A673 (cell line): ENCODE measurements at regions not wholly inside any gene's neighbourhood (a gene's known extent, or its start where the extent isn't known, plus 50 kb on each side); places are given as distances from the start of the nearest gene placed in this dataset.

ENCODE experiments used
- BruUV-seq: library from RNA; stranded (reverse); fragments of 400-500 nt; replicated peaks from 2 replicates; lab custom pipeline; 2021; lab: Mats Ljungman, UMichigan
- CTCF ChIA-PET: fragments of 300-600 bp; sonication (Branson Sonifier 250); formaldehyde crosslinking; loops from one replicate; lab custom pipeline; 2022; ENCODE audit warnings: antibody characterized with exemption; lab: Charles Lee
- POLR2A ChIA-PET: fragments of 300-600 bp; sonication (Branson Sonifier 250); formaldehyde crosslinking; loops from one replicate; lab custom pipeline; 2022; ENCODE audit warnings: antibody characterized with exemption; ENCODE audit not compliant: low non-redundant PET; lab: Charles Lee
- DNase-seq: peaks from one replicate; pipeline ENCODE4 v3.0.0-alpha.2; 2015; ENCODE audit warnings: low spot score
- H3K27ac ChIP-seq: fragments of 200-600 bp; sonication (generic); 2 replicates; pipeline ENCODE4 v1.5.1; 2016; ENCODE audit warnings: mixed run types, low read depth, mild to moderate bottlenecking, mixed read lengths, antibody characterized with exemption, low read length; ENCODE audit not compliant: poor library complexity, severe bottlenecking
- H3K27me3 ChIP-seq: fragments of 200-600 bp; sonication (generic); replicated peaks from 2 replicates; pipeline ENCODE4 v1.6.1; 2017; ENCODE audit warnings: mixed run types, low read depth, mild to moderate bottlenecking, mixed read lengths, antibody characterized with exemption, low read length; ENCODE audit not compliant: insufficient read depth, poor library complexity
- H3K36me3 ChIP-seq: fragments of 200-600 bp; sonication (generic); 2 replicates; pipeline ENCODE4 v1.6.1; 2016; ENCODE audit warnings: mixed run types, mild to moderate bottlenecking, mixed read lengths, antibody characterized with exemption, low read length; ENCODE audit not compliant: insufficient read depth, poor library complexity, severe bottlenecking
- H3K4me1 ChIP-seq: fragments of 200-600 bp; sonication (generic); 2 replicates; pipeline ENCODE4 v1.6.1; 2017; ENCODE audit warnings: mixed run types, mild to moderate bottlenecking, mixed read lengths, antibody characterized with exemption, low read length; ENCODE audit not compliant: insufficient read depth, poor library complexity, severe bottlenecking
- H3K4me3 ChIP-seq: fragments of 200-600 bp; sonication (generic); 2 replicates; pipeline ENCODE4 v1.5.1; 2016; ENCODE audit warnings: low read depth, mixed run types, mild to moderate bottlenecking, mixed read lengths, low read length; ENCODE audit not compliant: poor library complexity, severe bottlenecking
- H3K9me3 ChIP-seq: fragments of 200-600 bp; sonication (generic); 2 replicates; pipeline ENCODE4 v1.6.1; 2016; ENCODE audit warnings: mixed run types, low read depth, mild to moderate bottlenecking, mixed read lengths, antibody characterized with exemption, low read length; ENCODE audit not compliant: poor library complexity, severe bottlenecking
- CTCF ChIP-seq: fragments of 300-800, 200-600 bp; sonication (generic); conservative IDR thresholded peaks from 2 replicates; pipeline ENCODE4 v1.5.1; 2017; ENCODE audit warnings: low read depth, mild to moderate bottlenecking, antibody characterized with exemption, low read length, moderate library complexity, mixed read lengths
- EZH2 ChIP-seq: fragments of 200-600 bp; sonication (generic); IDR thresholded peaks from 2 replicates; pipeline ENCODE4 v1.6.1; 2017; ENCODE audit warnings: borderline replicate concordance, low read depth, mild to moderate bottlenecking, mixed read lengths, antibody characterized with exemption, low read length; ENCODE audit not compliant: poor library complexity, severe bottlenecking
- intact Hi-C: fragments of 100-400 bp; cut with micrococcal nuclease; formaldehyde crosslinking; loops from one replicate; pipeline ENCODE4 v1.10.0; 2022; ENCODE audit not compliant: unreplicated experiment

DNA sequence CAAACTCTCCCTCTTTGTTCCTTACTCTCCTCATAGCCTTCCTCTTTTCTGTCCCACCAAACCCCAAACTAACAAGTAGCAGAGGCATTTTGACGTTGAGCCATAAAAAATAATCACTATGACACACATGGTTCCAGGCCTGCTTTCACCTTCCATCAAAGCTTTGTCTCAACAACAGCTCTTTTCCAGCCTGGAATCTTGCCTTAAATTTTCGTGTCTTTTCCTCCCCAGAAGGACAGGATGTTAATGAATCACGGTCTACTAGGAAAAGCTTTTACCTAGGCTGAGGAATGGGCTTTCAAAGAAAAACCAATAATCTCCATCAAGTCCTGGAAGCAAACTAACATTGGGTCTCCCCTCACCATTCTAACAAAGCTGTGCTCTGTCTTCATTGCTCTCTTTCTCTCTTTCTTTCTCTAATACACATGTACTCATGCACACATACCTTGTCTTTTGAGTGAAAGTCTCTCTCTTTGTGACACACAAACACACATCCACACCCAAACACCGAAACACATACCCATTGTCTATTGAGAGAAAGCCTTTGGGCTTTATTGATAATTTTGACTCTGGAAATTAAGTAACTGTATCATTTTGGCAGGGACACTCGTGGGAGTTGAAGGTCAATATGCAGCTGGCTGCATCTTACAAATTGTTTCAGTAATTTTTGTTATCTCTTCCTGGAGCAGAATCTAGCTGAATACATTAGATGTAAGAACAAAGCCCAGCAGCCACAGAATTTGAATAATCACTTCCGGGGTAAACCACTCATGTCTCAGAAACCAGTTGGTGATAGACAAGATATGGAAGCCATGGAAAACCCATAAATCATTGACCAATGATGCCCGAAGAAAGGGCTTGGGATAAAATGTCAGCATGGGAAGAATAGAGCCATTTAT, 107.4 kb upstream of the SLC4A7 start:
- Histone ChIP-seq H3K27ac (peak overlapping the region; percentile 57), H3K36me3 (no peaks in the 10 kb centered on the region), H3K4me1 (peaks cover 28% of the 10 kb centered on the region), H3K4me3 (no peak overlapping the region), H3K9me3 (no peaks in the 10 kb centered on the region), H3K27me3 (no peaks in the 10 kb centered on the region)
- ChIA-PET POLR2A (interaction anchor here (0.5 kb wide), 1 partner anchor 43 kb away, joined by 10 read pairs; no protein-coding TSS in a partner anchor), CTCF (interaction anchor here (0.6 kb wide), 1 partner anchor 87 kb away, joined by 3 read pairs; no protein-coding TSS in a partner anchor)
- BruUV-seq, result no TSS peak
- no peak for TF ChIP-seq CTCF
- TF ChIP-seq EZH2, result no peak
- intact Hi-C loops, result loop anchor here (2.0 to 5.0 kb wide), 2 partner anchors 47 to 109 kb away; partner anchors contain the start of gene SLC4A7
- DNase-seq, result peak; percentile 67

DNA sequence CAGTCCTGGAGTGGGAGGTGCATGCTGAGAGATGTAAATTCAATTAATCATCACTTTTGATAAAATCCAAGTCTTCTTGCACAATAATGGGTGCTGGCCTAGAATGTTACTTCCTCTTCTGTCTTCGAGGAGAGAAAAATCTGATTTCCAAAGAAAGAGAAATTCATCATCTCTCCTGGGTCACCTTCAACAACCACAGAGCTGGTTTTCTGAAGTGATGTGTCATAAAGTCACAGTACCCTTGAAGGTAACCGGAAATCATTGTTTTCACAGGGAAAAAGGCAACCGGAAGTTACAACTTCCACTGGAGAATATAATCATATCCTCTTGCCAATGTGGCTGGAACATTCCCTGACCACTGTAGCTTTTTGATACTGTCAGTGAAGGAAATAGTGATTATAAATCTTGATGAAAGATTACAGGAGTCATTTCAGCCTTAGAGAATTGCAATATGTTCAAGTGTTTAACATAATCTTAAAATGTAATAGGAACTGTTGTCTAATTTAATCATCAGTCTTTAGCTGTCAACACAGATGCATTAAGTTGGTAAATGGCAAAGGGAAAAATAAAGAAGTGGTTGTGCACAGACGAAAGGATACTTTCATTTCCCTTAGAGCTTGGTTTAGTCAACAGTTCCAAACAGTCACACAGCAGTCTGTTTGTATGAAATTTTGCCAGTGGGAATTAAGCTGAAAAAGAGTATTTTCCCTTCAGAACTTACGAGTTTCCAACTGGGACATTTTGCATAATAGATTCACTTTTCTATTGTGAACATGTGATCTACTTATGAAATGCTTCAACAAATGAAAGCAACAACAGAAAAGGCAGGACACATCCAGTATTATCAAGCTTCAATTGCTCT, 106.5 kb upstream of the SLC4A7 start:
- POLR2A ChIA-PET, result interaction anchor here (0.5 to 0.6 kb wide), 2 partner anchors 42 to 55 kb away, joined by 4 to 10 read pairs; no protein-coding TSS in a partner anchor
- H3K4me3 ChIP-seq, result no peak overlapping the region
- BruUV-seq, result no TSS peak

More for the DNA sequence above, 106.5 kb upstream of the SLC4A7 start:
- Histone ChIP-seq H3K27me3 (no peaks in the 10 kb centered on the region), H3K36me3 (no peaks in the 10 kb centered on the region), H3K4me1 (peaks cover 28% of the 10 kb centered on the region), H3K9me3 (no peaks in the 10 kb centered on the region), H3K27ac (peak overlapping the region; percentile 57)
- intact Hi-C loops, result loop anchor here (2.0 to 5.0 kb wide), 2 partner anchors 46 to 108 kb away; partner anchors contain the start of gene SLC4A7
- peak; percentile 80 for DNase-seq
- TF ChIP-seq EZH2 (no peak), CTCF (no peak)
- CTCF ChIA-PET, result no interaction called here
